PC-9 (cell line): ENCODE measurements at regions not wholly inside any gene's neighbourhood (a gene's known extent, or its start where the extent isn't known, plus 50 kb on each side); places are given as distances from the start of the nearest gene placed in this dataset.

ENCODE experiments used
- BruUV-seq: library from RNA; stranded (reverse); fragments of 400-500 nt; replicated peaks from 2 replicates; lab custom pipeline; 2021; lab: Mats Ljungman, UMichigan
- CTCF ChIA-PET: fragments of 300-600 bp; sonication (Branson Sonifier 250); formaldehyde crosslinking; loops from one replicate; lab custom pipeline; 2022; ENCODE audit warnings: antibody characterized with exemption; lab: Charles Lee
- POLR2A ChIA-PET: fragments of 300-600 bp; sonication (Branson Sonifier 250); formaldehyde crosslinking; loops from one replicate; lab custom pipeline; 2022; ENCODE audit warnings: antibody characterized with exemption; ENCODE audit not compliant: unreplicated experiment; lab: Charles Lee
- DNase-seq, 2 experiments: peaks; one replicate each; pipeline versions ENCODE4 v3.0.0 to v3.0.0-alpha.2; 2015 to 2022; ENCODE audit warnings: mixed read lengths in 1 of 2
- H2AFZ ChIP-seq: fragments of 200-600 bp; sonication (generic); 2 replicates; pipeline ENCODE4 v1.8.1; 2017; ENCODE audit warnings: antibody characterized with exemption
- H3F3A ChIP-seq: fragments of 200-600 bp; sonication (generic); 2 replicates; pipeline ENCODE4 v1.8.1; 2017; ENCODE audit warnings: antibody characterized with exemption, mild to moderate bottlenecking, low read depth; ENCODE audit not compliant: insufficient read depth
- H3K27ac ChIP-seq: fragments of 200-600 bp; sonication (generic); 2 replicates; pipeline ENCODE4 v1.6.1; 2016; ENCODE audit warnings: mixed run types
- H3K27me3 ChIP-seq: fragments of 200-600 bp; sonication (generic); 2 replicates; pipeline ENCODE4 v1.6.1; 2016; ENCODE audit warnings: low read depth, mixed run types; ENCODE audit not compliant: insufficient read depth
- H3K36me3 ChIP-seq: fragments of 200-600 bp; sonication (generic); 2 replicates; pipeline ENCODE4 v1.6.1; 2016; ENCODE audit warnings: low read depth, mixed run types
- H3K4me1 ChIP-seq: fragments of 200-600 bp; sonication (generic); replicated peaks from 2 replicates; pipeline ENCODE4 v1.6.1; 2016; ENCODE audit warnings: mixed run types; ENCODE audit not compliant: insufficient read depth
- H3K4me2 ChIP-seq: fragments of 200-600 bp; sonication (generic); 2 replicates; pipeline ENCODE4 v1.6.1; 2017; ENCODE audit warnings: mixed run types
- H3K4me3 ChIP-seq: fragments of 200-600 bp; sonication (generic); 2 replicates; pipeline ENCODE4 v1.6.1; 2016; ENCODE audit warnings: mixed run types
- H3K79me2 ChIP-seq: fragments of 200-600 bp; sonication (generic); 2 replicates; pipeline ENCODE4 v1.6.1; 2017; ENCODE audit warnings: low read depth, mixed run types
- H3K9me2 ChIP-seq: fragments of 200-600 bp; sonication (generic); 2 replicates; pipeline ENCODE4 v1.8.1; 2017; ENCODE audit warnings: mild to moderate bottlenecking; ENCODE audit not compliant: insufficient read depth
- H3K9me3 ChIP-seq: fragments of 200-600 bp; sonication (generic); 2 replicates; pipeline ENCODE4 v1.8.1; 2016; ENCODE audit warnings: low read depth; ENCODE audit not compliant: insufficient read depth
- H4K20me1 ChIP-seq: fragments of 200-600 bp; sonication (generic); 2 replicates; pipeline ENCODE4 v1.8.1; 2017; ENCODE audit not compliant: insufficient read depth
- CTCF ChIP-seq: fragments of 200-600 bp; sonication (generic); conservative IDR thresholded peaks from 2 replicates; pipeline ENCODE4 v1.6.1; 2017; ENCODE audit warnings: mixed run types, antibody characterized with exemption, mild to moderate bottlenecking, moderate library complexity
- EZH2 ChIP-seq: fragments of 200-600 bp; sonication (generic); IDR thresholded peaks from 2 replicates; pipeline ENCODE4 v1.8.0; 2017; ENCODE audit warnings: antibody characterized with exemption, low read depth
- intact Hi-C: fragments of 100-400 bp; cut with micrococcal nuclease; formaldehyde crosslinking; loops from one replicate; pipeline ENCODE4 v1.10.0; 2022; ENCODE audit not compliant: unreplicated experiment

- H3K27me3 ChIP-seq: peaks cover 57% of the 10 kb centered on the region
- no peaks in the 10 kb centered on the region for H4K20me1 ChIP-seq
- DNase-seq: no peak
- TF ChIP-seq CTCF: no peak
- TF ChIP-seq EZH2: no peak
- no peaks in the 10 kb centered on the region for H3K4me1 ChIP-seq
- CTCF ChIA-PET: no interaction called here
- no peaks in the 10 kb centered on the region for H3K9me3 ChIP-seq
- no peaks in the 10 kb centered on the region for H3F3A ChIP-seq
- no peaks in the 10 kb centered on the region for H3K79me2 ChIP-seq
- no peak overlapping the region for H3K27ac ChIP-seq
- no peak overlapping the region for H3K4me2 ChIP-seq
- no peak overlapping the region for H2AFZ ChIP-seq
- H3K4me3 ChIP-seq: no peak overlapping the region
- H3K9me2 ChIP-seq: no peaks in the 10 kb centered on the region
- POLR2A ChIA-PET: interaction anchor here (0.7 kb wide), 1 partner anchor 925 kb away, joined by 10 read pairs; no protein-coding TSS in a partner anchor
- H3K36me3 ChIP-seq: no peaks in the 10 kb centered on the region
- BruUV-seq: no TSS peak
- intact Hi-C loops: no loop called here
Observed at GRCh38 chr1:3968851-3969250, 68.8 kb upstream of the C1orf174 start.

- POLR2A ChIA-PET: no interaction called here
- no peaks in the 10 kb centered on the region for H3K4me1 ChIP-seq
- intact Hi-C loops: no loop called here
Observed at GRCh38 chr1:3971981-3972380, 71.9 kb upstream of the C1orf174 start.

GRCh38 chr1:3975903-3976630 lies 76.0 kb upstream of the C1orf174 start:
- TF ChIP-seq EZH2: no peak
- no peak for TF ChIP-seq CTCF
- Histone ChIP-seq H4K20me1 (no peaks in the 10 kb centered on the region), H3K9me3 (no peaks in the 10 kb centered on the region), H2AFZ (no peak overlapping the region), H3K4me2 (no peak overlapping the region), H3K4me3 (no peak overlapping the region), H3K27ac (no peak overlapping the region), H3F3A (no peaks in the 10 kb centered on the region), H3K4me1 (no peaks in the 10 kb centered on the region), H3K36me3 (no peaks in the 10 kb centered on the region), H3K79me2 (no peaks in the 10 kb centered on the region), H3K27me3 (peaks cover 98% of the 10 kb centered on the region), H3K9me2 (no peaks in the 10 kb centered on the region)
- POLR2A ChIA-PET: no interaction called here
- BruUV-seq: no TSS peak
- intact Hi-C loops: no loop called here
- DNase-seq: no peak
- CTCF ChIA-PET: no interaction called here

More at GRCh38 chr1:3971981-3972380, 71.9 kb upstream of the C1orf174 start:
- CTCF ChIA-PET: no interaction called here
- no peak for DNase-seq
- Histone ChIP-seq H3F3A (no peaks in the 10 kb centered on the region), H3K27me3 (peaks cover 66% of the 10 kb centered on the region), H2AFZ (no peak overlapping the region), H3K79me2 (no peaks in the 10 kb centered on the region), H4K20me1 (no peaks in the 10 kb centered on the region), H3K4me3 (no peak overlapping the region), H3K27ac (no peak overlapping the region), H3K36me3 (no peaks in the 10 kb centered on the region), H3K9me3 (no peaks in the 10 kb centered on the region), H3K4me2 (no peak overlapping the region), H3K9me2 (no peaks in the 10 kb centered on the region)
- TF ChIP-seq CTCF (no peak), EZH2 (no peak)
- no TSS peak for BruUV-seq
